ENCODE measurements at regions not wholly inside any gene's neighbourhood (a gene's known extent, or its start where the extent isn't known, plus 50 kb on each side); places are given as distances from the start of the nearest gene placed in this dataset.

DNA sequence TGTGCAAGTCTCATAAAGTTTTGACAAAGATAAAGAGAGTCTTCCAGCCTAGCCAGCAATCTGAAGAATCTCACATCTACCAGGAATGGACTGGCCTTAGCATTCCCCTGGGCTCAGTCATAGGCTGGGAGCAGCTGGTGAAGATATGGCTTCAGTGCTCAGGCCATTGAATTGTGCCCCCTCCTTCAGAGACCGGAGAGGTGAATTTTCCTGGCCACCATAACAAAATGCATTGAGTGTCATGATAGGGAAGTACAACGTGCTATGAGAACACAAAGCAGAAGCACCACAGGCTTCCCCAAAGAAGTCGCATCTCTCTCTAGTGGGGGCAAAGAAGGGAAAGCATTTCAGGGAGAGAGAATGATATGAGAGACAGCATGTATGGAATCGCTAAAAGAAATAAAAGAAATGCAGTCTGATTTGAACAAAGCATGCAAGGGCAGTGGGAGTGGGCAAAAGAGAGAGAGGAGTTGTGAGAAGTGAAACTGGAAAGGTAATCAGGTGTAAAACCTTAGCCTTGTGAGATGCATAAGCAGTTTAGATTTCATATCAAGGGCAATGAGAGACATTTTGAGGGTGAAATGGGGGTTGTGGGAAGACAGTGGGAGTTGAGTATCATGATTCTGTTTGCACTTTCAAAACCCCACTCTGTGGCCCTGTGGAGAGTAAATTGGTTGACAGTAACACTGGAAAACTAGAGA is 57.1 kb upstream of the NMUR2 start (continued):
- TF ChIP-seq, protein P1, sequence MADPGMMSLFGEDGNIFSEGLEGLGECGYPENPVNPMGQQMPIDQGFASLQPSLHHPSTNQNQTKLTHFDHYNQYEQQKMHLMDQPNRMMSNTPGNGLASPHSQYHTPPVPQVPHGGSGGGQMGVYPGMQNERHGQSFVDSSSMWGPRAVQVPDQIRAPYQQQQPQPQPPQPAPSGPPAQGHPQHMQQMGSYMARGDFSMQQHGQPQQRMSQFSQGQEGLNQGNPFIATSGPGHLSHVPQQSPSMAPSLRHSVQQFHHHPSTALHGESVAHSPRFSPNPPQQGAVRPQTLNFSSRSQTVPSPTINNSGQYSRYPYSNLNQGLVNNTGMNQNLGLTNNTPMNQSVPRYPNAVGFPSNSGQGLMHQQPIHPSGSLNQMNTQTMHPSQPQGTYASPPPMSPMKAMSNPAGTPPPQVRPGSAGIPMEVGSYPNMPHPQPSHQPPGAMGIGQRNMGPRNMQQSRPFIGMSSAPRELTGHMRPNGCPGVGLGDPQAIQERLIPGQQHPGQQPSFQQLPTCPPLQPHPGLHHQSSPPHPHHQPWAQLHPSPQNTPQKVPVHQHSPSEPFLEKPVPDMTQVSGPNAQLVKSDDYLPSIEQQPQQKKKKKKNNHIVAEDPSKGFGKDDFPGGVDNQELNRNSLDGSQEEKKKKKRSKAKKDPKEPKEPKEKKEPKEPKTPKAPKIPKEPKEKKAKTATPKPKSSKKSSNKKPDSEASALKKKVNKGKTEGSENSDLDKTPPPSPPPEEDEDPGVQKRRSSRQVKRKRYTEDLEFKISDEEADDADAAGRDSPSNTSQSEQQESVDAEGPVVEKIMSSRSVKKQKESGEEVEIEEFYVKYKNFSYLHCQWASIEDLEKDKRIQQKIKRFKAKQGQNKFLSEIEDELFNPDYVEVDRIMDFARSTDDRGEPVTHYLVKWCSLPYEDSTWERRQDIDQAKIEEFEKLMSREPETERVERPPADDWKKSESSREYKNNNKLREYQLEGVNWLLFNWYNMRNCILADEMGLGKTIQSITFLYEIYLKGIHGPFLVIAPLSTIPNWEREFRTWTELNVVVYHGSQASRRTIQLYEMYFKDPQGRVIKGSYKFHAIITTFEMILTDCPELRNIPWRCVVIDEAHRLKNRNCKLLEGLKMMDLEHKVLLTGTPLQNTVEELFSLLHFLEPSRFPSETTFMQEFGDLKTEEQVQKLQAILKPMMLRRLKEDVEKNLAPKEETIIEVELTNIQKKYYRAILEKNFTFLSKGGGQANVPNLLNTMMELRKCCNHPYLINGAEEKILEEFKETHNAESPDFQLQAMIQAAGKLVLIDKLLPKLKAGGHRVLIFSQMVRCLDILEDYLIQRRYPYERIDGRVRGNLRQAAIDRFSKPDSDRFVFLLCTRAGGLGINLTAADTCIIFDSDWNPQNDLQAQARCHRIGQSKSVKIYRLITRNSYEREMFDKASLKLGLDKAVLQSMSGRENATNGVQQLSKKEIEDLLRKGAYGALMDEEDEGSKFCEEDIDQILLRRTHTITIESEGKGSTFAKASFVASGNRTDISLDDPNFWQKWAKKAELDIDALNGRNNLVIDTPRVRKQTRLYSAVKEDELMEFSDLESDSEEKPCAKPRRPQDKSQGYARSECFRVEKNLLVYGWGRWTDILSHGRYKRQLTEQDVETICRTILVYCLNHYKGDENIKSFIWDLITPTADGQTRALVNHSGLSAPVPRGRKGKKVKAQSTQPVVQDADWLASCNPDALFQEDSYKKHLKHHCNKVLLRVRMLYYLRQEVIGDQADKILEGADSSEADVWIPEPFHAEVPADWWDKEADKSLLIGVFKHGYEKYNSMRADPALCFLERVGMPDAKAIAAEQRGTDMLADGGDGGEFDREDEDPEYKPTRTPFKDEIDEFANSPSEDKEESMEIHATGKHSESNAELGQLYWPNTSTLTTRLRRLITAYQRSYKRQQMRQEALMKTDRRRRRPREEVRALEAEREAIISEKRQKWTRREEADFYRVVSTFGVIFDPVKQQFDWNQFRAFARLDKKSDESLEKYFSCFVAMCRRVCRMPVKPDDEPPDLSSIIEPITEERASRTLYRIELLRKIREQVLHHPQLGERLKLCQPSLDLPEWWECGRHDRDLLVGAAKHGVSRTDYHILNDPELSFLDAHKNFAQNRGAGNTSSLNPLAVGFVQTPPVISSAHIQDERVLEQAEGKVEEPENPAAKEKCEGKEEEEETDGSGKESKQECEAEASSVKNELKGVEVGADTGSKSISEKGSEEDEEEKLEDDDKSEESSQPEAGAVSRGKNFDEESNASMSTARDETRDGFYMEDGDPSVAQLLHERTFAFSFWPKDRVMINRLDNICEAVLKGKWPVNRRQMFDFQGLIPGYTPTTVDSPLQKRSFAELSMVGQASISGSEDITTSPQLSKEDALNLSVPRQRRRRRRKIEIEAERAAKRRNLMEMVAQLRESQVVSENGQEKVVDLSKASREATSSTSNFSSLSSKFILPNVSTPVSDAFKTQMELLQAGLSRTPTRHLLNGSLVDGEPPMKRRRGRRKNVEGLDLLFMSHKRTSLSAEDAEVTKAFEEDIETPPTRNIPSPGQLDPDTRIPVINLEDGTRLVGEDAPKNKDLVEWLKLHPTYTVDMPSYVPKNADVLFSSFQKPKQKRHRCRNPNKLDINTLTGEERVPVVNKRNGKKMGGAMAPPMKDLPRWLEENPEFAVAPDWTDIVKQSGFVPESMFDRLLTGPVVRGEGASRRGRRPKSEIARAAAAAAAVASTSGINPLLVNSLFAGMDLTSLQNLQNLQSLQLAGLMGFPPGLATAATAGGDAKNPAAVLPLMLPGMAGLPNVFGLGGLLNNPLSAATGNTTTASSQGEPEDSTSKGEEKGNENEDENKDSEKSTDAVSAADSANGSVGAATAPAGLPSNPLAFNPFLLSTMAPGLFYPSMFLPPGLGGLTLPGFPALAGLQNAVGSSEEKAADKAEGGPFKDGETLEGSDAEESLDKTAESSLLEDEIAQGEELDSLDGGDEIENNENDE (IDR thresholded peaks at IDR 0.05; ENCODE audit: insufficient replicate concordance, low read length), result no peak
- TF ChIP-seq SP2 (IDR thresholded peaks at IDR 0.05; ENCODE audit: low read length) (no peak), SIX5 (IDR thresholded peaks at IDR 0.05; ENCODE audit: low read depth, low read length) (no peak), TEAD4 (IDR thresholded peaks at IDR 0.05; ENCODE audit: low read depth, low read length) (no peak), YY1 (IDR thresholded peaks at IDR 0.05; ENCODE audit: low read depth, low read length) (no peak), SUZ12 (IDR thresholded peaks at IDR 0.05; ENCODE audit: low read length) (no peak), RAD21 (IDR thresholded peaks at IDR 0.05 in 1 of 2, conservative IDR thresholded peaks at IDR 0.05 in 1 of 2; ENCODE audit: low read depth in 2 of 2, low read length in 2 of 2) (peak; percentile 38 to 45)
- TF ChIP-seq, protein P2, sequence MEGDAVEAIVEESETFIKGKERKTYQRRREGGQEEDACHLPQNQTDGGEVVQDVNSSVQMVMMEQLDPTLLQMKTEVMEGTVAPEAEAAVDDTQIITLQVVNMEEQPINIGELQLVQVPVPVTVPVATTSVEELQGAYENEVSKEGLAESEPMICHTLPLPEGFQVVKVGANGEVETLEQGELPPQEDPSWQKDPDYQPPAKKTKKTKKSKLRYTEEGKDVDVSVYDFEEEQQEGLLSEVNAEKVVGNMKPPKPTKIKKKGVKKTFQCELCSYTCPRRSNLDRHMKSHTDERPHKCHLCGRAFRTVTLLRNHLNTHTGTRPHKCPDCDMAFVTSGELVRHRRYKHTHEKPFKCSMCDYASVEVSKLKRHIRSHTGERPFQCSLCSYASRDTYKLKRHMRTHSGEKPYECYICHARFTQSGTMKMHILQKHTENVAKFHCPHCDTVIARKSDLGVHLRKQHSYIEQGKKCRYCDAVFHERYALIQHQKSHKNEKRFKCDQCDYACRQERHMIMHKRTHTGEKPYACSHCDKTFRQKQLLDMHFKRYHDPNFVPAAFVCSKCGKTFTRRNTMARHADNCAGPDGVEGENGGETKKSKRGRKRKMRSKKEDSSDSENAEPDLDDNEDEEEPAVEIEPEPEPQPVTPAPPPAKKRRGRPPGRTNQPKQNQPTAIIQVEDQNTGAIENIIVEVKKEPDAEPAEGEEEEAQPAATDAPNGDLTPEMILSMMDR (IDR thresholded peaks at IDR 0.05; ENCODE audit: control extremely low read depth in 1 of 3, insufficient read depth in 1 of 3, low read depth in 1 of 3, low read length in 3 of 3), result peak in 2 of 3 experiments; percentile 10 to 64; a peak in 1 of 4 replicates
